Calu3 (cell line): ENCODE measurements at regions not wholly inside any gene's neighbourhood (a gene's known extent, or its start where the extent isn't known, plus 50 kb on each side); places are given as distances from the start of the nearest gene placed in this dataset.

Experiments
- BruUV-seq: library from RNA; stranded (reverse); fragments of 400-500 nt; replicated peaks from 2 replicates; lab custom pipeline; 2021; lab: Mats Ljungman, UMichigan
- CTCF ChIA-PET: fragments of 300-600 bp; sonication (Branson Sonifier 250); formaldehyde crosslinking; loops from one replicate; lab custom pipeline; 2022; ENCODE audit warnings: antibody characterized with exemption; lab: Charles Lee
- DNase-seq: peaks from one replicate; pipeline ENCODE4 v3.0.0; 2022
- H3K27ac Mint-ChIP-seq: one replicate; pipeline ENCODE4 v1.8.0; 2022; ENCODE audit warnings: mixed read lengths; ENCODE audit not compliant: unreplicated experiment
- H3K27me3 Mint-ChIP-seq: one replicate; pipeline ENCODE4 v1.8.0; 2022; ENCODE audit warnings: mixed read lengths; ENCODE audit not compliant: unreplicated experiment
- H3K36me3 Mint-ChIP-seq: one replicate; pipeline ENCODE4 v1.8.0; 2022; ENCODE audit warnings: mild to moderate bottlenecking, moderate library complexity, mixed read lengths; ENCODE audit not compliant: insufficient read depth, unreplicated experiment
- H3K4me1 Mint-ChIP-seq: one replicate; pipeline ENCODE4 v1.8.0; 2022; ENCODE audit warnings: mild to moderate bottlenecking, low read depth, mixed read lengths; ENCODE audit not compliant: unreplicated experiment
- H3K4me3 Mint-ChIP-seq: one replicate; pipeline ENCODE4 v1.8.0; 2022; ENCODE audit warnings: mild to moderate bottlenecking, low read depth, moderate library complexity, mixed read lengths; ENCODE audit not compliant: unreplicated experiment
- H3K9me3 Mint-ChIP-seq: one replicate; pipeline ENCODE4 v1.8.0; 2022; ENCODE audit warnings: low read depth, mixed read lengths; ENCODE audit not compliant: unreplicated experiment
- intact Hi-C: fragments of 100-400 bp; cut with micrococcal nuclease; formaldehyde crosslinking; loops from one replicate; pipeline ENCODE4 v1.10.0; 2022; ENCODE audit not compliant: unreplicated experiment
- TF ChIP-seq, protein P1 (sequence below): fragments of 200-600 bp; IDR thresholded peaks from one replicate; pipeline ENCODE4 v1.8.0; 2022; ENCODE audit warnings: antibody characterized with exemption; ENCODE audit not compliant: unreplicated experiment

DNA sequence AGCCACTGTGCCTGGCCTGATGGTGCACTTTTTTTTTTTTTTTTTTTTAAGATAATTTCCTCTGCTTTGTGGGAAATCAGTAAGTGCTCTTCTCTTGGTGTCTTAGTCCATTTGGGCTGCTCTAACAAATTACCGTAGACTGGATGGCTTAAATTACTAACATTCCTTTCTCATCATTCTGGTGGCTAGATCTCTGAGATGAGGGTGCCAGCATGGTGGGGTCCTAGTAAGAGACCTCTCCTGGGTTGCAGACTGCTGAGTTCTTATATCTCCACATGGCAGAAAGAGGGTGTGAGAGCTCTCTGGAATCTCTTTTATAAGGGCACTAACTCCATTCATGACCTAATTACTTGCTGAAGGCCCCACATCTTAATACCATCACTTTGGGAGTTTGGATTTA, 133.9 kb upstream of the ANKRD55 start:
- no peak overlapping the region for H3K27ac Mint-ChIP-seq
- BruUV-seq, result no TSS peak
- no peaks in the 10 kb centered on the region for H3K27me3 Mint-ChIP-seq
- H3K36me3 Mint-ChIP-seq, result no peaks in the 10 kb centered on the region
- H3K4me1 Mint-ChIP-seq, result peaks cover 21% of the 10 kb centered on the region
- no peak overlapping the region for H3K4me3 Mint-ChIP-seq
- DNase-seq, result no peak
- CTCF ChIA-PET, result interaction anchor here (0.5 to 1.0 kb wide), 2 partner anchors 49 to 460 kb away, joined by 3 read pairs; no protein-coding TSS in a partner anchor
- TF ChIP-seq, protein P1, sequence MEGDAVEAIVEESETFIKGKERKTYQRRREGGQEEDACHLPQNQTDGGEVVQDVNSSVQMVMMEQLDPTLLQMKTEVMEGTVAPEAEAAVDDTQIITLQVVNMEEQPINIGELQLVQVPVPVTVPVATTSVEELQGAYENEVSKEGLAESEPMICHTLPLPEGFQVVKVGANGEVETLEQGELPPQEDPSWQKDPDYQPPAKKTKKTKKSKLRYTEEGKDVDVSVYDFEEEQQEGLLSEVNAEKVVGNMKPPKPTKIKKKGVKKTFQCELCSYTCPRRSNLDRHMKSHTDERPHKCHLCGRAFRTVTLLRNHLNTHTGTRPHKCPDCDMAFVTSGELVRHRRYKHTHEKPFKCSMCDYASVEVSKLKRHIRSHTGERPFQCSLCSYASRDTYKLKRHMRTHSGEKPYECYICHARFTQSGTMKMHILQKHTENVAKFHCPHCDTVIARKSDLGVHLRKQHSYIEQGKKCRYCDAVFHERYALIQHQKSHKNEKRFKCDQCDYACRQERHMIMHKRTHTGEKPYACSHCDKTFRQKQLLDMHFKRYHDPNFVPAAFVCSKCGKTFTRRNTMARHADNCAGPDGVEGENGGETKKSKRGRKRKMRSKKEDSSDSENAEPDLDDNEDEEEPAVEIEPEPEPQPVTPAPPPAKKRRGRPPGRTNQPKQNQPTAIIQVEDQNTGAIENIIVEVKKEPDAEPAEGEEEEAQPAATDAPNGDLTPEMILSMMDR, result no peak
- intact Hi-C loops, result no loop called here
- peaks cover 4% of the 10 kb centered on the region for H3K9me3 Mint-ChIP-seq

DNA sequence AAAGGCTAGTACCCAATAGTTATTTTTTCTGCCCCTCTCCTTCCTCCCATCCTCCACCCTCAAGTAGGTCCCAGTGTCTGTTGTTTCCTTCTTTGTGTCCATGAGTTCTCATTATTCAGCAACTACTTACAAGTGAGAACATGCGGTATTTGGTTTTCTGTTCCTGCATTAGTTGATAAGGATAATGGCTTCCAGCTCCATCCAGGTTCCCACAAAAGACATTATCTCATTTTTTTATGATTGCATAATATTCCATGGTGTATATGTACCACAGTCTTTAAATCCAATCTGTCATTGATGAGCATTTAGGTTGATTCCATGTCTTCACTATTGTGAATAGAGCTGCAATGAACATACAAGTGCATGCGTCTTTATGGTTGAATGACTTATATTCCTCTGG, 128.3 kb upstream of the ANKRD55 start:
- H3K36me3 Mint-ChIP-seq, result peaks cover 9% of the 10 kb centered on the region
- peaks cover 42% of the 10 kb centered on the region for H3K4me1 Mint-ChIP-seq
- TF ChIP-seq, protein P1, result no peak
- BruUV-seq, result no TSS peak
- H3K27me3 Mint-ChIP-seq, result no peaks in the 10 kb centered on the region
- H3K4me3 Mint-ChIP-seq, result no peak overlapping the region
- DNase-seq, result no peak
- no peak overlapping the region for H3K27ac Mint-ChIP-seq
- CTCF ChIA-PET, result no interaction called here
- intact Hi-C loops, result no loop called here
- peaks cover 4% of the 10 kb centered on the region for H3K9me3 Mint-ChIP-seq

DNA sequence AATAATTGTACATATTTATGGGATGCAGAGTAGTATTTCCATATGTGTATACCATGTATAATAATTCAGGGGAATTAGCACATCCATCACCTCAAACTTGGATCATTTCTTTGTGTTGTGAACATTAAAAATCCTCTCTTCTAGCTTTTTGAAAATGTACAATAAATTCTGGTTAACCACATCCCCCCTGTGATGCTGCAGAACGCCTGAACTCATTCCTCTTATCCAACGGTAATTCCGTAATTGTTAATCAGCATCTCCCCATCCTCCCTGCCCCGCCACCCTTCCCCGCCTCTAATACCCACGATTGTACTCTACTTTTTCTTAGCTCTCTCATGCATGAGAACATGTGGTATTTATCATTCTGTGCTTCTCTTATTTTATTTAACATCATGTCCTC, 127.7 kb upstream of the ANKRD55 start:
- BruUV-seq, result no TSS peak
- CTCF ChIA-PET, result no interaction called here
- intact Hi-C loops, result no loop called here
- H3K27me3 Mint-ChIP-seq, result no peaks in the 10 kb centered on the region
- H3K36me3 Mint-ChIP-seq, result peaks cover 15% of the 10 kb centered on the region
- TF ChIP-seq, protein P1, result no peak
- no peak overlapping the region for H3K4me3 Mint-ChIP-seq
- peaks cover 48% of the 10 kb centered on the region for H3K4me1 Mint-ChIP-seq
- H3K27ac Mint-ChIP-seq, result peak overlapping the region; percentile 87
- DNase-seq, result no peak
- H3K9me3 Mint-ChIP-seq, result peaks cover 4% of the 10 kb centered on the region

DNA sequence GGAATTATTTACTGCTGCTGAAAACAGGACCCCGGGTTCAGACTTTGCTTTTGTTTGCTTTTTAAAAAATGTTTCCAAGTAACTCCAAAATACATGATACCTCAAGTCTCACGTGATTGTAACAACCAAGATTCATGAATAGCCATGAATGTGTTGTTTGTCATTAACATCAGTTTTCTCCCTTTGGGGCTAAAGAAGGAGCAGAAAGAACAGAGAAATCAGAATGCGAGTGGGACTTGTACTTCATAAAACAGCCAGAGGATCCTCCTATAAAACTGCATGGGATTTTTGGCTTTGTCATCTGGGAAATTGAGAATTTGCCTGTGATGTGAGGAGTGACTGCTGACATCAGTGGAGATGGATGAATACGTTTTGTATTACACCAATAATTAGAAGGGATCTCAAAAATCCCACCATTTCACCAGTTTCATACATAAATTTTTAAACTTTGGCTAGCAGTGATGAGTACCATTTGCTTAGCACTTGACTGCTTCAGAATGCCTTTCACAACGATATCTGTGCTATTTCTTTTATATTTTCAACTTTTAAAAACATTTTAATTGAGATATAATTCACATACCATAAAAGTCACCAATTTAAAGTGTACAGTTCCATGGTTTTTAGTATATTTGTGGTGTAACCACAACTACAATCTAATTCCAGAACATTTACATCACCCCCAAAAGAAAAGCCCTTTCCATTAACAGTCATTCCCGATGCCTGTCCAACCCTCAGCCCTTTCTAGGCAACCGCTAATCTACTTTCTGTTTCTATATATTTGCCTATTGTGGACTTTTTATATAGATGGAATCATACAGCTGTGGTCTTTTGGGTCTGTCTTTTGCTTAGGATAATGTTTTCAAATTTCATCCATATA, 126.9 kb upstream of the ANKRD55 start:
- H3K27ac Mint-ChIP-seq, result peak overlapping the region; percentile 87
- intact Hi-C loops, result loop anchor here (5.0 kb wide), 4 partner anchors 47 to 457 kb away; partner anchors contain the start of gene MAP3K1
- BruUV-seq, result no TSS peak
- CTCF ChIA-PET, result no interaction called here
- H3K36me3 Mint-ChIP-seq, result peaks cover 18% of the 10 kb centered on the region
- H3K4me3 Mint-ChIP-seq, result no peak overlapping the region
- no peaks in the 10 kb centered on the region for H3K27me3 Mint-ChIP-seq
- peaks cover 56% of the 10 kb centered on the region for H3K4me1 Mint-ChIP-seq
- TF ChIP-seq, protein P1, result no peak
- peaks cover 4% of the 10 kb centered on the region for H3K9me3 Mint-ChIP-seq
- DNase-seq, result no peak
